Endometrium (tissue), 2 donors: ENCODE measurements at regions not wholly inside any gene's neighbourhood (a gene's known extent, or its start where the extent isn't known, plus 50 kb on each side); places are given as distances from the start of the nearest gene placed in this dataset.

Experiments
- FAIRE-seq: peaks from 2 replicates; lab custom pipeline; 2012; peaks lifted over from hg19 to GRCh38; lab: Jason Lieb, UNC
- donor health status: control.
- donor health status: control.

GRCh38 chr3:105315815-105316214 lies 50.9 kb upstream of the ALCAM start:
- FAIRE-seq = no peak

GRCh38 chr3:105316331-105316730 lies 50.4 kb upstream of the ALCAM start:
- no peak for FAIRE-seq
